Endothelial cell of umbilical vein (primary cell): ENCODE measurements at regions not wholly inside any gene's neighbourhood (a gene's known extent, or its start where the extent isn't known, plus 50 kb on each side); places are given as distances from the start of the nearest gene placed in this dataset.

ENCODE experiments used
- BruUV-seq: library from RNA; stranded (reverse); fragments of 400-500 nt; replicated peaks from 2 replicates; lab custom pipeline; 2021; lab: Mats Ljungman, UMichigan
- CTCF ChIA-PET: fragments of 300-600, 350-600 bp; sonication (Branson Sonifier 250); formaldehyde crosslinking; loops from one replicate; lab custom pipeline; 2021; ENCODE audit warnings: antibody characterized with exemption, inconsistent platforms; lab: Charles Lee
- POLR2A ChIA-PET: fragments of 300-600, 350-600 bp; sonication (Branson Sonifier 250); formaldehyde crosslinking; loops from one replicate; lab custom pipeline; 2021; ENCODE audit warnings: antibody characterized with exemption, inconsistent platforms; lab: Charles Lee
- DNase-seq: peaks from one replicate; pipeline ENCODE4 v3.0.0-alpha.2; 2011; ENCODE audit warnings: low read depth, low spot score
- FAIRE-seq: peaks from 2 replicates; lab custom pipeline; 2011; peaks lifted over from hg19 to GRCh38; lab: Jason Lieb, UNC
- H2AFZ ChIP-seq: 2 replicates; pipeline ENCODE4 v1.6.0; 2012; ENCODE audit warnings: low read depth, low read length, control low read depth, inconsistent platforms
- H3K27ac ChIP-seq: 2 replicates; pipeline ENCODE4 v1.5.1; 2011; ENCODE audit warnings: low read depth, mild to moderate bottlenecking, control low read depth, low read length, moderate library complexity; ENCODE audit not compliant: insufficient read depth
- H3K27me3 ChIP-seq, 2 experiments: 2 replicates each; pipeline versions ENCODE4 v1.6.0 to v1.6.1; 2011; ENCODE audit warnings: low read length in 2 of 2, mixed read lengths in 1 of 2; ENCODE audit not compliant: control insufficient read depth in 2 of 2, insufficient read depth in 2 of 2
- H3K36me3 ChIP-seq, 2 experiments: 2 replicates in 1 of 2; 3 replicates in 1 of 2; pipeline ENCODE4 v1.5.1; 2011; ENCODE audit warnings: low read length in 2 of 2, mild to moderate bottlenecking in 1 of 2, moderate library complexity in 1 of 2; ENCODE audit not compliant: control insufficient read depth in 2 of 2, insufficient read depth in 2 of 2; ENCODE audit errors: extremely low read depth in 1 of 2
- H3K4me1 ChIP-seq: 3 replicates; pipeline ENCODE4 v1.5.1; 2011; ENCODE audit warnings: mild to moderate bottlenecking, low read length; ENCODE audit not compliant: control insufficient read depth, insufficient read depth; ENCODE audit errors: extremely low read depth
- H3K4me2 ChIP-seq: 2 replicates; pipeline ENCODE4 v1.6.1; 2011; ENCODE audit warnings: low read length, control low read depth, mixed read lengths; ENCODE audit not compliant: insufficient read depth
- H3K4me3 ChIP-seq, 3 experiments: fragments of 200-600 bp in 1 of 3; sonication (generic), shearing (Covaris generic) in 1 of 3; replicated peaks in 1 of 3; 2 replicates each; pipeline ENCODE4 v1.5.1; 2011 to 2016; ENCODE audit warnings: control low read depth in 3 of 3, low read length in 3 of 3, mild to moderate bottlenecking in 2 of 3, inconsistent platforms in 1 of 3, low read depth in 1 of 3, moderate library complexity in 1 of 3; ENCODE audit not compliant: insufficient read depth in 1 of 3
- H3K79me2 ChIP-seq: 2 replicates; pipeline ENCODE4 v1.6.0; 2012; ENCODE audit warnings: low read length, inconsistent platforms; ENCODE audit not compliant: control insufficient read depth, insufficient read depth
- H3K9ac ChIP-seq: replicated peaks from 2 replicates; pipeline ENCODE3; 2011; ENCODE audit warnings: low read length, control low read depth; ENCODE audit not compliant: insufficient read depth; ENCODE audit errors: extremely low read depth
- H3K9me1 ChIP-seq: replicated peaks from 3 replicates; pipeline ENCODE4 v1.6.0; 2011; ENCODE audit warnings: mild to moderate bottlenecking, low read length; ENCODE audit not compliant: control insufficient read depth, insufficient read depth; ENCODE audit errors: extremely low read depth
- H3K9me3 ChIP-seq: replicated peaks from 2 replicates; pipeline ENCODE4 v1.5.1; 2012; ENCODE audit warnings: low read length, inconsistent platforms; ENCODE audit not compliant: control insufficient read depth, insufficient read depth
- H4K20me1 ChIP-seq: replicated peaks from 2 replicates; pipeline ENCODE3; 2011; ENCODE audit warnings: mild to moderate bottlenecking, low read length; ENCODE audit not compliant: control insufficient read depth, insufficient read depth; ENCODE audit errors: extremely low read depth
- EZH2 ChIP-seq: IDR thresholded peaks from 2 replicates; pipeline ENCODE4 v1.6.1; 2012; ENCODE audit warnings: borderline replicate concordance, low read depth, mild to moderate bottlenecking, moderate library complexity, low read length, inconsistent platforms; ENCODE audit not compliant: severe bottlenecking
- FOS ChIP-seq: IDR thresholded peaks from 2 replicates; pipeline ENCODE4 v1.6.1; 2011; ENCODE audit warnings: mild to moderate bottlenecking, low read length, moderate library complexity, borderline replicate concordance; ENCODE audit not compliant: insufficient read depth
- MYC ChIP-seq: IDR thresholded peaks from one replicate; pipeline ENCODE4 v1.6.1; 2011; ENCODE audit warnings: mild to moderate bottlenecking, low read depth, low read length
- POLR2AphosphoS5 ChIP-seq: IDR thresholded peaks from 2 replicates; pipeline ENCODE4 v1.6.1; 2012; ENCODE audit warnings: low read depth, mild to moderate bottlenecking, control low read depth, low read length, moderate library complexity; ENCODE audit not compliant: insufficient read depth
- dilution Hi-C: fragments of 300-500 bp; cut with MboI; formaldehyde crosslinking; loops from one replicate; pipeline ENCODE4 v1.15.0; 2019; ENCODE audit warnings: low sequenced_read_pairs; ENCODE audit not compliant: extremely low pct_ligation_motif_present
- intact Hi-C: fragments of 100-400 bp; cut with micrococcal nuclease; formaldehyde crosslinking; loops from one replicate; pipeline ENCODE4 v1.10.0; 2022
- TF ChIP-seq, protein P1 (sequence below), 2 donors: IDR thresholded peaks; 1 replicate in 1 of 2; 2 replicates in 1 of 2; pipeline ENCODE4 v1.5.1; 2011; ENCODE audit warnings: low read length in 2 of 2, mild to moderate bottlenecking in 2 of 2, moderate library complexity in 2 of 2, control low read depth in 1 of 2, inconsistent platforms in 1 of 2, low read depth in 1 of 2; ENCODE audit not compliant: insufficient read depth in 1 of 2; ENCODE audit errors: extremely low read depth in 1 of 2
- TF ChIP-seq, protein P2 (sequence below): IDR thresholded peaks from 2 replicates; pipeline ENCODE4 v1.6.1; 2011; ENCODE audit not compliant: insufficient read depth, insufficient read length

DNA sequence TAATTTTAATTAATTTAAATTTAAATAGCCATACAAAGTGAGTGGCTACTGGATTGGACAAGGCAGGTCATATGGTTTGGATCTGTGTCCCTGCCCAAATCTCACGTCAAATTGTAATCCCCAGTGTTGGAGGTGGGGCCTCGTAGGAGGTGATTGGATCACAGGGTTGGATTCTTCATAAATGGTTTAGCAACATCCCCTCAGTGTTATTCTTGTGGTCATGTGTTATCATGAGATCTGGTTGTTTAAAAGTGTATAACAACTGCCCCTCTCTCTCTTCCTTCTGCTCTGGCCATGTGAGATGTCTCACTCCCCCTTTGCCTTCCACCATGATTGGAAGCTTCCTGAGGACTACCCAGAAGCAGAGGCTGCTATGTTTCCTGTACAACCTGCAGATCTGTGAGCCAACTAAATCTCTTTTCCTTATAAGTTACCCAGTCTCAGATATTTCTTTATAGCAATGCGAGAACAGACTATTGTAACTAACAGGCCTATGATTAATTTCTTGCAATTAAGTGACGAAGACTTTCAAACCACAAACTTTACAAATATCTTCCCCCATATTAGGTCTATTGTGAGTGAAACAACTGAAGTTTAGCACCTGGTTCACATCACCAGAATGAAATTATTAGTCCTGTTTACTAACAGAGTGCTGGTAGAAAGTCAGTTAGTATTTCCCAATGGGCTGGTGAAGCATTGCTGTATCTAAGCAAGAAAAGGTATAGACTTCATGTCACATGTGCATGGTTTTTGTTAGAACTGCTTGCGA is 60.0 kb upstream of the TNFAIP3 start:
- TF ChIP-seq, protein P1, sequence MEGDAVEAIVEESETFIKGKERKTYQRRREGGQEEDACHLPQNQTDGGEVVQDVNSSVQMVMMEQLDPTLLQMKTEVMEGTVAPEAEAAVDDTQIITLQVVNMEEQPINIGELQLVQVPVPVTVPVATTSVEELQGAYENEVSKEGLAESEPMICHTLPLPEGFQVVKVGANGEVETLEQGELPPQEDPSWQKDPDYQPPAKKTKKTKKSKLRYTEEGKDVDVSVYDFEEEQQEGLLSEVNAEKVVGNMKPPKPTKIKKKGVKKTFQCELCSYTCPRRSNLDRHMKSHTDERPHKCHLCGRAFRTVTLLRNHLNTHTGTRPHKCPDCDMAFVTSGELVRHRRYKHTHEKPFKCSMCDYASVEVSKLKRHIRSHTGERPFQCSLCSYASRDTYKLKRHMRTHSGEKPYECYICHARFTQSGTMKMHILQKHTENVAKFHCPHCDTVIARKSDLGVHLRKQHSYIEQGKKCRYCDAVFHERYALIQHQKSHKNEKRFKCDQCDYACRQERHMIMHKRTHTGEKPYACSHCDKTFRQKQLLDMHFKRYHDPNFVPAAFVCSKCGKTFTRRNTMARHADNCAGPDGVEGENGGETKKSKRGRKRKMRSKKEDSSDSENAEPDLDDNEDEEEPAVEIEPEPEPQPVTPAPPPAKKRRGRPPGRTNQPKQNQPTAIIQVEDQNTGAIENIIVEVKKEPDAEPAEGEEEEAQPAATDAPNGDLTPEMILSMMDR (IDR thresholded peaks at IDR 0.05; ENCODE audit: extremely low read depth in 1 of 2, insufficient read depth in 1 of 2, low read depth in 1 of 2, low read length in 2 of 2): no peak
- TF ChIP-seq, protein P2, sequence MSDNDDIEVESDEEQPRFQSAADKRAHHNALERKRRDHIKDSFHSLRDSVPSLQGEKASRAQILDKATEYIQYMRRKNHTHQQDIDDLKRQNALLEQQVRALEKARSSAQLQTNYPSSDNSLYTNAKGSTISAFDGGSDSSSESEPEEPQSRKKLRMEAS: no peak
- TF ChIP-seq POLR2AphosphoS5: no peak
- TF ChIP-seq EZH2: no peak
- TF ChIP-seq FOS: no peak
- no peak for TF ChIP-seq MYC
- Histone ChIP-seq H3K27ac (no peak overlapping the region), H3K36me3 (no peaks in the 10 kb centered on the region), H3K79me2 (no peaks in the 10 kb centered on the region), H2AFZ (no peak overlapping the region), H3K4me3 (no peak overlapping the region), H3K4me2 (no peak overlapping the region), H3K9me3 (no peaks in the 10 kb centered on the region), H3K27me3 (no peaks in the 10 kb centered on the region), H4K20me1 (no peaks in the 10 kb centered on the region), H3K9ac (no peak overlapping the region), H3K4me1 (peaks cover 30% of the 10 kb centered on the region), H3K9me1 (no peaks in the 10 kb centered on the region)
- dilution Hi-C loops: no loop called here
- FAIRE-seq (no peak), DNase-seq (no peak)
- BruUV-seq: no TSS peak
- ChIA-PET CTCF (no interaction called here), POLR2A (no interaction called here)
- intact Hi-C loops: no loop called here
